ENCODE measurements at regions not wholly inside any gene's neighbourhood (a gene's known extent, or its start where the extent isn't known, plus 50 kb on each side); places are given as distances from the start of the nearest gene placed in this dataset.
"Not testable (repeated sequence)": the region's sequence is repeated elsewhere in the genome, so short reads cannot be mapped to it uniquely, and the experiment has no call there.

GRCh38 chr18:40366521-40366920, 1588.5 kb upstream of the PIK3C3 start:
- no peak for DNase-seq (ENCODE audit: low spot score)

GRCh38 chr18:40365526-40365925, 1589.5 kb upstream of the PIK3C3 start:
- DNase-seq (ENCODE audit: low spot score), result no peak

DNA sequence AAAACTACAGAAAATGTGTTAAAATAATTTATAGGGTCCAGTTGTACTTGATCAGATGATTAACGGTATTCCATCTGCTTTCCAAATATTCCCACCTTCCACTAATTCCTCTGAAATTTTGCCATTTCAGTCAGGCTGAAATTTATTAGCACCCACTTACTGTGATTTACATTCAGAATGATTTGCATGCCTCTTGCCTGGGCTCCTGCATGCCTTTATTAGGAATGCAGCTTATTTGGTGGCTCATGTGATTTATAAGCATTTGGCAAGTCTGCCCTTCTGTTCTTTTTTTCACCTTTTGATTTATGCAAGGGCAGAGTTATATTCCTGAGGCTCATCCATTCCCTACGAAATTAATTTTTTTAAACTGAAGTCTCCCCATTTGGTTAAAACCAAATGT, 1594.5 kb upstream of the PIK3C3 start:
- DNase-seq (ENCODE audit: low spot score), result no peak

GRCh38 chr18:40357536-40357935, 1597.5 kb upstream of the PIK3C3 start:
- DNase-seq (ENCODE audit: low spot score), result no peak

GRCh38 chr18:40356168-40356567, 1598.9 kb upstream of the PIK3C3 start:
- DNase-seq (ENCODE audit: low spot score), result no peak

DNA sequence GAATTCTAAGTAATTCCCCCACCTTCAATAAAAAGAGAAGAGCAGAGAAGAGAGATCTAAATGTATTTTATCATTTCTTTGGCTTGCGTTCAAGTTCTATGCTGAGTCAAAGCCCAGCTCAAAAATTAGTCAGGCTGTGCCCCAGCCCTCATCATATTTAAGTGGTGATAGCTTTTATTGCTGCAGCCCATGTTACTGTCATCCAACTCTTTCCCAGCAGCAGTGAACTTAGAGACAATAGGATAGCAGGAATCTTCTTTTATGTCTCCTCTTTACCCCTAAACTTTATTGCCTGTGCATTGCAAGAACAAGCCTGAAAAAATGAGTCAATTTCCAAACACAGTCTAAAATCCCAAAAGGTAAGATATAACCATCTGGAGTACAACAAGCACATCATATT, 1599.3 kb upstream of the PIK3C3 start:
- no peak for DNase-seq (ENCODE audit: low spot score)

DNA sequence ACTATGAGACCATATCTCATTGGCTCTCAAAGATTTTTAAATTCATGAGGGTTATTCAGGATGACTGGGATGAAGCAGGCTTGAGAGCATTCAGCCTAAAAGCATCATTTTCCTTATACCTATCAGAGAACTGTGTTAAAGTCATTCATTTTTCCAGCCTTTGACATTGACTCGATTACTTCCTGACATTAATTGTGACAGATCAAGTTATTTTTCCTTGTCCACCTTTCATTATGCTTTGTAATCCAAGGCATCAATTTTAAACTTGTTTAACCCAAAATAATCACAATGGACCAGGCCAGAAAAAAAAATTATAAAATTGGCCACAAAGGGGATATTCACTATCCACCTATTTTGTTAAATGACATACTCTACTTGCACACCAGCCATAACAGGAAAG, 1606.8 kb upstream of the PIK3C3 start:
- no peak for DNase-seq (ENCODE audit: low spot score)

GRCh38 chr18:40347261-40347660, 1607.8 kb upstream of the PIK3C3 start:
- no peak for DNase-seq (ENCODE audit: low spot score)

GRCh38 chr18:40346146-40346545, 1608.9 kb upstream of the PIK3C3 start:
- no peak for DNase-seq (ENCODE audit: low spot score)

DNA sequence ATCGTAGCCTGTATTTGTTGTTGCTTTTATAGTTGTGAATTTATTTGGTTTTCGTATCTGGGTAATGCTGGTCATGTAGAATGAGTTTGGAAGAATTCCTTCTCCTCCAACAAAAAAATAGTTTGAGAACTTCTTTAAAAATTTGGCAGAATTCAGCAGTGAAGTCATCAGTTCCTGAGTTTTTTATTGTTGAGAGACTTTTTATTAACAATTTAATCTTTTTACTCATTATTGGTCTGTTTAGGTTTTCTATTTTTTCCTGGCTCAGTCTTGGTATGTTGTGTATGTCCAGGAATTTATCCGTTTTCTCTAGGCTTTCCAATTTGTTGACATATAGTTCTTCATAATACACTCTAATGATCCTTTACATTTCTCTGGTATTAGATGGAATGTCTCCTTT, 1613.3 kb upstream of the PIK3C3 start:
- DNase-seq (ENCODE audit: low spot score), result no peak

DNA sequence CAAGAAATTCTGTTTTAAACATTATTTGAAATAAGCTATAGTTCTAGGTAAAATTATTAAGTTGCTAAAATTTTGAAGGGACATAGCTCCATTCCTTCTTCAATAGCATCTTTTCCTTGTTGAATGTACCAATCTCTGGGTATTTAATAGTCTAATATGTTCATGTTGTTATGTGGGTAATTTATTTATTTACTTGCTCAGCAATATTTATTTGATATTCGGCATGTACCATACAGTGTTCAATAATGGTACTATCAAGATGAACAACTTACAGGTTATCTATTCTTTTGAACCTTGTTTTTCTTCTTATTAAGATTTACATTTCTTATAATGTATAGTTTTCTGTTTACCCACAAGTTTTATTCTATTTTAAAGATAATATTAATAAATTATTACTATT, 1616.8 kb upstream of the PIK3C3 start:
- no peak for DNase-seq (ENCODE audit: low spot score)

DNA sequence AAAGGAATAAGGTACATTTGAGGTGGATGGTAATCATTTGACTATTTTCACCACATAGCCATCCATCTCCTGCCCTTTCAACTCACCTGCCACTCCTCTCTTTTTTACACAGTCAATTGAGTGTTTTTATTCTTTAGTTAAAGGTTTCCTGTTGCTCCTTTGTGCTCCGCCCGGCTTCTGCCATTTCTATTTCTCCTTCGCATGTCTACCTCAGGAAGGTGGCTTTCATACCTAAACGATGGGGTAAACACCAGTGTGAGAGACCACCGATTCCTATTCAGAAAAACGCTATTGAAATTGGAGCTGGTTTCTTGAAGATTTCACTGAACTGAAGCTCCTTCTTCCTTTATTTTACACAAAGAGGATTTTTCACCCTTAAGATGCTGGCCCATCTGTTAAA, 1628.0 kb upstream of the PIK3C3 start:
- no peak for DNase-seq (ENCODE audit: low spot score)

DNA sequence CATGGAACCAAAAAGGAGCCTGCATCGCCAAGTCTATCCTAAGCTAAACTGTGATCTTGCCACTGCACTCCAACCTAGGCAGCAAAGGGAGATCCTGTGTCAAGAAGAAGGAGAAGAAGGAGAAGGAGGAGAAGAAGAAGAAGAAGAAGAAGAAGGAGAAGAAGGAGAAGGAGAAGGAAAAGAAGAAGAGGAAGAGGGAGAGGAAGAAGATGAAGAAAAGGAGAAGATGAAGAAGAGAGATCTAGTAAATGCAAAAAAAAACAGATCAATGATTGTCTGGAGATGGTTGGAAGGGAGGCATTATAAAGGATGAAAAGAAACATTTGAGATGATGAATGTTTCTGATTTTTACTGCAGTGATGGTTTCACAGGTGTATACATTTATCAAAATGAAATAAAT, 1629.0 kb upstream of the PIK3C3 start:
- no peak for DNase-seq (ENCODE audit: low spot score)

DNA sequence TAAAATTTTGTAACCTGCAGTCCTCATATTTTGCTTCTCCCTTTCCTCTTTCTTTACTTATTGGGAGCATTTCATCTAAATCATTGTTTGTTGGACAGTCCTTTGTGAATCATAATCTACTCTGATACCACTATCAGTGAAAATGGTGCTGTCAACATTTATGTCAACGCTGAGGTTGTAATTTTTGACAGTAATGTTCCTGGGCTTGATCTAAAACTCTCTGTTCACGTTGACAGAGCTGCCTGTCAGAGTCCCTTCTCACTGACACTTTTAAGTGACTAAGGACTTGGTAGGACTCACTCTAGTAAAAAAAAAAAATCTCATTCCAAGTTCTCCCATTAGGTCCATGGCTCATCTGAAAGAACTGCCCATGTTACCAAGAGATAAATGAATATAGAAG, 1640.8 kb upstream of the PIK3C3 start:
- DNase-seq (ENCODE audit: low spot score), result no peak

GRCh38 chr18:40313030-40313642, 1641.9 kb upstream of the PIK3C3 start:
- no peak for DNase-seq (ENCODE audit: low spot score)

GRCh38 chr18:40307627-40308026, 1647.4 kb upstream of the PIK3C3 start:
- no peak for DNase-seq (ENCODE audit: low spot score)

GRCh38 chr18:40296717-40297413, 1658.2 kb upstream of the PIK3C3 start:
- DNase-seq (ENCODE audit: low spot score), result no peak

DNA sequence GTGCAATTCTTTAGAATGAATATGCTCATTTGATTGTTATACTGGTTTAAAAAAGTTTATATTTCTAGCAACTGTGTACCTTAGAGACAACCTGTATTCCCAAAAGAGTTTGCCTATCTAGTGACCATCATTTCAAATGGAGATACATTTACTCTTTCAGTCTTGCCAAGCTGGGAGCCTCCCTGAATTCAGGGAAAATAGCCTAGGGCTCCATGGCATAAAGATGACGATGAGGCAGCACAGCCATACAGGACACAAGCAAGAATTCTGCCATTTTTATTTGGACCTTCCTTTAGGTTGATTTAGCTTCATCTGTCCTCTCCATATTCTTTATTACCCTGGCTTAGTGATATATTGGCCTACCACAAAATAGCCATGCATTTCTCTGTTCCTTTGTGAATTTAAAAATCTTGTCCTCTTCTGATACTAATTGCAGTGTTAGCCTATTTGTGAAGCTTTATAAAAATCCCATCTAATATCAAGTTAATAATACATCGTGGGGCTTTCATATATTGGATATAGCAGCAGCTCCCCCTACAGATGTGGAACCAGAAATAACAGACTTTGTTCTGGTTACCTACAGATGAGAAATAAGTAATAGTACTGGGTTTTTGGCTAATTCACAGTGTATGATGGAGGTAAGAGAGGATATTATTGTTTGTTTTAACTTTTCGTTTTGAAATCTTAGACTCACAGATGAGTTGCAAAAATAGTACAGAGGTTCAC, 1661.9 kb upstream of the PIK3C3 start:
- DNase-seq (ENCODE audit: low spot score), result peak; percentile 0

GRCh38 chr18:40283560-40283959, 1671.5 kb upstream of the PIK3C3 start:
- no peak for DNase-seq (ENCODE audit: low spot score)

GRCh38 chr18:40281356-40281755, 1673.7 kb upstream of the PIK3C3 start:
- DNase-seq (ENCODE audit: low spot score), result not testable (repeated sequence)

- DNase-seq (ENCODE audit: low spot score), result no peak
These were observed 1680.3 kb upstream of the PIK3C3 start for GRCh38 chr18:40274618-40275196.

GRCh38 chr18:40272630-40273231, 1682.3 kb upstream of the PIK3C3 start:
- DNase-seq (ENCODE audit: low spot score), result no peak
